Thymus (tissue), 11 donors: ENCODE measurements at regions not wholly inside any gene's neighbourhood (a gene's known extent, or its start where the extent isn't known, plus 50 kb on each side); places are given as distances from the start of the nearest gene placed in this dataset.

Source experiments
- DNase-seq, 9 donors: peaks; one replicate each; pipeline ENCODE4 v3.0.0-alpha.2; 2013; ENCODE audit warnings: low spot score in 9 of 9, low read depth in 6 of 9, missing footprints in 1 of 9
- H3K27ac ChIP-seq, 2 donors: one replicate each; pipeline ENCODE4 v1.5.1; 2013; ENCODE audit warnings: control low read depth in 1 of 2, low read depth in 1 of 2, low read length in 1 of 2, mild to moderate bottlenecking in 1 of 2, moderate library complexity in 1 of 2
- H3K27me3 ChIP-seq, 2 donors: one replicate each; pipeline ENCODE4 v1.5.1; 2013; ENCODE audit warnings: low read length in 1 of 2; ENCODE audit not compliant: control insufficient read depth in 2 of 2, insufficient read depth in 1 of 2
- H3K36me3 ChIP-seq, 2 donors: one replicate each; pipeline ENCODE4 v1.5.1; 2013; ENCODE audit warnings: low read length in 1 of 2, mild to moderate bottlenecking in 1 of 2, moderate library complexity in 1 of 2; ENCODE audit not compliant: control insufficient read depth in 2 of 2, insufficient read depth in 2 of 2
- H3K4me1 ChIP-seq, 2 donors: one replicate each; pipeline ENCODE4 v1.5.1; 2013; ENCODE audit warnings: low read length in 2 of 2; ENCODE audit not compliant: control insufficient read depth in 2 of 2, insufficient read depth in 2 of 2
- H3K4me3 ChIP-seq, 2 donors: one replicate each; pipeline ENCODE4 v1.5.1; 2013; ENCODE audit warnings: low read length in 2 of 2, control low read depth in 1 of 2, mild to moderate bottlenecking in 1 of 2
- H3K9me3 ChIP-seq, 2 donors: one replicate each; pipeline ENCODE4 v1.5.1; 2013; ENCODE audit warnings: low read length in 1 of 2, mild to moderate bottlenecking in 1 of 2; ENCODE audit not compliant: control insufficient read depth in 2 of 2, insufficient read depth in 1 of 2
- WGBS: extraction: QIAGEN DNeasy Blood & Tissue Kit; methylation state at CpG from one replicate; pipeline ENCODE4 v1.1.7; 2013; 5-methylcytosine and 5-hydroxymethylcytosine counted together
- donor health status: healthy.

DNA sequence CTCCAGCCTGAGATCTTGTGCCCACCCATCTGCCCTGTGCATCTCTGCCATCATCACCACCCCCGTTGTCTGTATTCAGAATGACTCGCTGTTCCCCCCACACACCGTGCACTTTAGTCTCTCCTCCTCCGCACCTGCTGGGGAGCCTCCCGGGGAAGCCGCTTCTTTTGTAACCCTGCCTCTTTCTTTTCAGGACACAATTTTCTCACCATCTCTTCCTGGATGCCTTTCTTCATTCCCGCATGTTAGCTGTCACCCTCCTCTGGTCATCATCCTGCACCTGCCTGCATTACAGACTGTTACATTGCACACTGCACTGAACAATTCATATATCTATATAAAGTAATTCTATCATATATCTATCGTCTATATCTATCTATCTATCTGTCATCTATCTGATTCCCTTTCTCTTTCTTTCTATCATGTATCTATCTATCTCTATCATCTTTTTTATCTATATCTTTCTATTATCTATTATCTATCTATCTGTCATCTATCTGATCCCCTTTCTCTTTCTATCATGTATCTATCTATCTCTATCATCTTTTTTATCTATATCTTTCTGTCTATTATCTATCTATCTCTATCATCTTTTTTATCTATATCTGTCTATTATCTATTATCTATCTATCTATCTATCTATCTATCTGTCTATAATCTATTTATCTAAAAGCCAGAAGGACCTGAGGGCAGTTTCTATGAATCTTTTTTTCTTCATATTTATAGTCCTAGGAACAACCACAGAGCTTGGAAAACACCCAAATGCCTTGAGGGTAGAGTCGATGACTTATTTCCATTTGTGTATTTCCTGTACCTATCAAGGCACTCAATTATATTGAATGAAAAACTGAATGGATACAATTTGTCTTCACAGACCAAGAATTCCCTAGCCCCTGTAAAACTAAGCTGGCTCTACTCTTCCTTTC lies 642.5 kb downstream of the ACTR3B start:
- Histone ChIP-seq H3K4me1 (no peaks in the 10 kb centered on the region), H3K4me3 (no peak overlapping the region), H3K36me3 (no peaks in the 10 kb centered on the region), H3K27ac (no peak overlapping the region), H3K9me3 (peaks cover 0 to 9% of the 10 kb centered on the region in 2 donors), H3K27me3 (no peaks in the 10 kb centered on the region)
- no peak for DNase-seq
- 95% methylated on average over 9 of the region's 9 CpGs for WGBS

GRCh38 chr7:153402721-153403541 lies 643.4 kb downstream of the ACTR3B start:
- Histone ChIP-seq H3K27me3 (no peaks in the 10 kb centered on the region), H3K27ac (no peak overlapping the region), H3K36me3 (no peaks in the 10 kb centered on the region), H3K9me3 (peaks cover 0 to 9% of the 10 kb centered on the region in 2 donors), H3K4me1 (no peaks in the 10 kb centered on the region), H3K4me3 (no peak overlapping the region)
- no peak for DNase-seq
- 96% methylated on average over 7 of the region's 7 CpGs for WGBS

GRCh38 chr7:153404124-153404523 lies 644.6 kb downstream of the ACTR3B start:
- H3K36me3 ChIP-seq, result no peaks in the 10 kb centered on the region
- DNase-seq, result no peak
- no peak overlapping the region for H3K27ac ChIP-seq
- H3K27me3 ChIP-seq, result no peaks in the 10 kb centered on the region
- no peaks in the 10 kb centered on the region for H3K4me1 ChIP-seq
- peaks cover 0 to 6% of the 10 kb centered on the region in 2 donors for H3K9me3 ChIP-seq
- WGBS, result 91% methylated on average over 2 of the region's 2 CpGs
- H3K4me3 ChIP-seq, result no peak overlapping the region

- Histone ChIP-seq H3K36me3 (no peaks in the 10 kb centered on the region), H3K9me3 (peaks cover 0 to 6% of the 10 kb centered on the region in 2 donors), H3K27ac (no peak overlapping the region), H3K4me3 (no peak overlapping the region), H3K27me3 (no peaks in the 10 kb centered on the region), H3K4me1 (no peaks in the 10 kb centered on the region)
- WGBS, result 92% methylated on average over 9 of the region's 9 CpGs
- DNase-seq, result no peak
Observed at GRCh38 chr7:153404781-153405279, 645.3 kb downstream of the ACTR3B start.

DNA sequence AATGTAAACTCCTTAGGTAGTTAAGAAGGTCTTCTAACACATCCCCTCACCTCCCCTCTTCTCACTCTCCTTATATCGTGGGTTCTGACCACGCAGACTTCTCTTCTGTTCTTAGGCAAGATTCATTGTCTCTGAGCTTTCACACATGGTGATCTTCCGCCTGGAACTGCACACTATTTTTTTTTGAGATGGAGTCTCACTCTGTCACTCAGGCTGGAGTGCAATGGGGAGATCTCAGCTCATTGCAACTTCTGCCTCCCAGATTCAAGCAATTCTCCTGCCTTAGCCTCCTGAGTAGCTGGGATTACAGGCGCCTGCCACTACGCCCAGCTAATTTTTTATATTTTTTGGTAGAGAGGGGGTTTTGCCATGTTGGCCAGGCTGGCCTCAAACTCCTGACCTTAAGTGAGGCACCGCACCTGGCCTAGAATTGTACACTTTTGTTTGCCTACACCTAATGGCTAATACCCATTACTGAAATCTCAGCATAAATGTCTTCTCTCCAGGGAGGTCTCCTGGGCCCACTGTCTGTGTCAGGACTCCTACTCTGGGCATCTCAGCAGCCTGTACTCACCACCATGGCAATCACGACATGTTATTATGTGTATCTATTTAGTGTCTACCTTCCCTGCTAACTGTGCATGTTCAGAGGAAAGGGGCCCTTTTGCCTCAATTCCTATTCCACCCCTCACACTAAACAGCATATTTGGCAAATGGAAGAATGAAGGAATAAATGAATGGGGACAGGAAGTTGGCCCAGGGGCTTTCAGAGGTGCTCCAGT lies 646.3 kb upstream of the DPP6 start:
- 90% methylated on average over 7 of the region's 7 CpGs for WGBS
- DNase-seq, result no peak
- Histone ChIP-seq H3K36me3 (no peaks in the 10 kb centered on the region), H3K4me1 (no peaks in the 10 kb centered on the region), H3K9me3 (peaks cover 0 to 6% of the 10 kb centered on the region in 2 donors), H3K27me3 (no peaks in the 10 kb centered on the region), H3K4me3 (no peak overlapping the region), H3K27ac (no peak overlapping the region)

GRCh38 chr7:153406486-153406872 lies 645.7 kb upstream of the DPP6 start:
- no peak overlapping the region for H3K4me3 ChIP-seq
- H3K36me3 ChIP-seq, result no peaks in the 10 kb centered on the region
- no peak for DNase-seq
- H3K27ac ChIP-seq, result no peak overlapping the region
- 91% methylated on average over 6 of the region's 6 CpGs for WGBS
- H3K9me3 ChIP-seq, result peaks cover 0 to 9% of the 10 kb centered on the region in 2 donors
- H3K4me1 ChIP-seq, result no peaks in the 10 kb centered on the region
- no peaks in the 10 kb centered on the region for H3K27me3 ChIP-seq

GRCh38 chr7:153407291-153408046 lies 644.7 kb upstream of the DPP6 start:
- no peaks in the 10 kb centered on the region for H3K36me3 ChIP-seq
- H3K4me1 ChIP-seq, result no peaks in the 10 kb centered on the region
- H3K27ac ChIP-seq, result no peak overlapping the region
- DNase-seq, result no peak
- WGBS, result 91% methylated on average over 4 of the region's 4 CpGs
- H3K4me3 ChIP-seq, result no peak overlapping the region
- peaks cover 0 to 15% of the 10 kb centered on the region in 2 donors for H3K9me3 ChIP-seq
- no peaks in the 10 kb centered on the region for H3K27me3 ChIP-seq
